GM06990 (cell line): ENCODE measurements at regions not wholly inside any gene's neighbourhood (a gene's known extent, or its start where the extent isn't known, plus 50 kb on each side); places are given as distances from the start of the nearest gene placed in this dataset.

Source experiments
- DNase-seq: peaks from one replicate; pipeline ENCODE4 v3.0.0-alpha.2; 2011; ENCODE audit not compliant: insufficient read length; ENCODE audit errors: extremely low read depth
- H3K27me3 ChIP-seq: replicated peaks from 2 replicates; pipeline ENCODE4 v1.6.0; 2011; ENCODE audit warnings: low read length; ENCODE audit not compliant: control insufficient read depth, insufficient read depth
- H3K36me3 ChIP-seq: 2 replicates; pipeline ENCODE4 v1.5.1; 2011; ENCODE audit warnings: low read length; ENCODE audit not compliant: control insufficient read depth, insufficient read depth
- H3K4me3 ChIP-seq: replicated peaks from 2 replicates; pipeline ENCODE4 v1.5.1; 2011; ENCODE audit warnings: low read depth, mild to moderate bottlenecking, control low read depth, low read length
- CTCF ChIP-seq: IDR thresholded peaks from 2 replicates; pipeline ENCODE4 v1.5.1; 2011; ENCODE audit warnings: low read length, control low read depth, mild to moderate bottlenecking, inconsistent platforms; ENCODE audit not compliant: insufficient read depth, poor library complexity, severe bottlenecking

GRCh38 chr4:132001542-132001941, 1147.6 kb upstream of the PCDH10 start:
- H3K4me3 ChIP-seq = no peak overlapping the region
- no peak for DNase-seq
- no peaks in the 10 kb centered on the region for H3K36me3 ChIP-seq
- no peaks in the 10 kb centered on the region for H3K27me3 ChIP-seq
- no peak for TF ChIP-seq CTCF

DNA sequence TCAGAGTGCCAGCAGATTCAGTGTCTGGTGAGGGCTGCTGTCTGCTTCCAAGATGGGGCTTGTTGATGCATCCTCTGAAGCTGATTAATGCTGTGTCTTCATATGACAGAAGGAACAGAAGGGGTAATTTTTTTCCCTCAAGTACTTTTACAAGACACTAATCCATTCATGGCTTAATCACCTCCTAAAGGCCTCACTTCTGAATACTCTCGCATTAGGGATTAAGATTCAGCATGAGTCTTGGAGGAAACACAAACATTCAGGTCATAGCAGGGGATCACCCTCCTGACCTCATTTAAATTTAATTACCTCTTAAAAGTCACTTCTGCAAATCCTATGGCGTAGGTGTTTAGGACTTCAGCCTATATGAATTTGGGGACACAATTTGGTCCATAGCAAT, 1145.5 kb upstream of the PCDH10 start:
- DNase-seq = no peak
- Histone ChIP-seq H3K4me3 (no peak overlapping the region), H3K27me3 (no peaks in the 10 kb centered on the region), H3K36me3 (no peaks in the 10 kb centered on the region)
- TF ChIP-seq CTCF = no peak

GRCh38 chr4:132015321-132015720, 1133.8 kb upstream of the PCDH10 start:
- H3K4me3 ChIP-seq = no peak overlapping the region
- no peaks in the 10 kb centered on the region for H3K36me3 ChIP-seq
- no peaks in the 10 kb centered on the region for H3K27me3 ChIP-seq
- no peak for DNase-seq
- TF ChIP-seq CTCF = no peak

DNA sequence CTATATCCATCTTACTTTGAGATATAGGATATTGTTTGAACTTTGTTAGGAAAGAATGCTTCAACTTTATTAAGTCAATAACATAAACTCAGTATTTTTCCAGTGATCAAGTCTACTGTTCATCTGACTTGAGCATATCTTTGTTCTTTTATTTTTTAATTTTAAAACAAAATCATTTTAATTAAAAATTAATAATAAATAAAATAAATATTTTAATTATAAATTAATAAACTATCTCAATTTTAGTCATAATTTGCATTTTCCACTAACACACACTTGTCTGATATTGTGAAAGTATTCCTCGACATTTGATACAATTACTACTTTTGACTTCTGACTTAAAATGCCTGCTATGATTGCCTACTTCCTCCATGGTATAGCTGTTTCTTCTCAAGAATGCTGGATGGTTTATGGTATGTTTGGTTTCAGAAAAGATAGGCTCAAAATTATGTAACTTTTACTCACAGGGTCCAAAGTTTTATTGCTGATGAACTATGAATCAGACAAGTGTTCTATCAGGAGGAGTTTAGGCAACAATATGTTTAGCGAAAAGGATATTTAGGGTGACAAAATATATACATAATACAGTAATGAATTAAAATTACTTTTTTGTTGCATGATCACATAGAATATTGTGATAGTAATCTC, 1132.3 kb upstream of the PCDH10 start:
- no peak for TF ChIP-seq CTCF
- no peak overlapping the region for H3K4me3 ChIP-seq
- DNase-seq = no peak
- H3K27me3 ChIP-seq = no peaks in the 10 kb centered on the region
- H3K36me3 ChIP-seq = no peaks in the 10 kb centered on the region

- Histone ChIP-seq H3K36me3 (no peaks in the 10 kb centered on the region), H3K27me3 (no peaks in the 10 kb centered on the region), H3K4me3 (no peak overlapping the region)
- no peak for TF ChIP-seq CTCF
- no peak for DNase-seq
Observed at GRCh38 chr4:132026166-132026565, 1122.9 kb upstream of the PCDH10 start.

GRCh38 chr4:132026816-132027215, 1122.3 kb upstream of the PCDH10 start:
- no peaks in the 10 kb centered on the region for H3K36me3 ChIP-seq
- no peak for TF ChIP-seq CTCF
- no peak for DNase-seq
- no peak overlapping the region for H3K4me3 ChIP-seq
- no peaks in the 10 kb centered on the region for H3K27me3 ChIP-seq
